Lower leg skin (tissue), 3 donors: ENCODE measurements at regions not wholly inside any gene's neighbourhood (a gene's known extent, or its start where the extent isn't known, plus 50 kb on each side); places are given as distances from the start of the nearest gene placed in this dataset.

Experiments
- CTCF ChIP-seq, 3 donors: fragments of 450-650 bp; IDR thresholded peaks; one replicate each; pipeline ENCODE4 v1.5.1; 2016; ENCODE audit warnings: antibody characterized with exemption in 3 of 3, mild to moderate bottlenecking in 3 of 3, moderate library complexity in 2 of 3
- POLR2A ChIP-seq, 2 donors: fragments of 450-650 bp; IDR thresholded peaks; one replicate each; pipeline ENCODE4 v1.6.1; 2016 to 2017; ENCODE audit warnings: antibody characterized with exemption in 2 of 2, mild to moderate bottlenecking in 1 of 2, moderate library complexity in 1 of 2

DNA sequence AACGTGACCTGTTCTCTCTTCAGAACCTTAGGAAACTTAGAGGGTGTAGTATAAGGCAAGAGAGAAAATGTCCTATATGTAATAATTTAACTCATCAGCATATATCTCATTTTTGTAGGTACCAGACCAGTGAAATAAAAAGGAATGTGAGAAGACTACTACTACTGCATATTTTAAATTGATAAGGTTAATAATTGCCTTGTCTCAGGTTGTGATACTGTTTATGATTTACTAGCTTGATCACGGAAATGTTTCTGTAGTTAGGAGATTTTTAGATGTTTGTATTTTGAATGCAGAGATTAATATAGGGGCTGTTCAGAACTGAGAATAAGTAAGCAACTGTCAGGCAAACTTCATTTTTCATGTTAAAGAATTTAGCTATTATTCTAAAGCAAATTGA lies 1563.4 kb downstream of the C4orf33 start:
- TF ChIP-seq CTCF (IDR thresholded peaks at IDR 0.05) (no peak), POLR2A (IDR thresholded peaks at IDR 0.05) (no peak)
